Activated CD4-positive, alpha-beta T cell treated with anti-CD3 and anti-CD28 coated beads, Interleukin-2, amount 50 U/mL, for 48 hours (primary cell): ENCODE measurements at regions not wholly inside any gene's neighbourhood (a gene's known extent, or its start where the extent isn't known, plus 50 kb on each side); places are given as distances from the start of the nearest gene placed in this dataset.
"Not testable (repeated sequence)": the region's sequence is repeated elsewhere in the genome, so short reads cannot be mapped to it uniquely, and the experiment has no call there.

Experiments used
- DNase-seq, 2 experiments: peaks; one replicate each; pipeline ENCODE4 v3.0.0-alpha.2; 2020

GRCh38 chr2:18065249-18065648 lies 186.8 kb downstream of the KCNS3 start:
- DNase-seq: no peak

GRCh38 chr2:18063826-18064470 lies 185.5 kb downstream of the KCNS3 start:
- no peak for DNase-seq

- DNase-seq: no peak
Measured at GRCh38 chr2:18062892-18063291, 184.4 kb downstream of the KCNS3 start.

GRCh38 chr2:18061717-18062116 lies 183.2 kb downstream of the KCNS3 start:
- DNase-seq: no peak

GRCh38 chr2:18057657-18058056 lies 179.2 kb downstream of the KCNS3 start:
- no peak for DNase-seq

- DNase-seq: no peak
Measured at GRCh38 chr2:18055290-18055689, 176.8 kb downstream of the KCNS3 start.

- no peak for DNase-seq
Measured at GRCh38 chr2:18050001-18050400, 171.5 kb downstream of the KCNS3 start.

GRCh38 chr2:18049325-18049724 lies 170.9 kb downstream of the KCNS3 start:
- DNase-seq: no peak

- DNase-seq: no peak
Measured at GRCh38 chr2:18047896-18048657, 169.6 kb downstream of the KCNS3 start.

GRCh38 chr2:18047213-18047611 lies 168.7 kb downstream of the KCNS3 start:
- no peak for DNase-seq

GRCh38 chr2:18046558-18047212 lies 168.2 kb downstream of the KCNS3 start:
- DNase-seq: no peak

GRCh38 chr2:18046017-18046416 lies 167.6 kb downstream of the KCNS3 start:
- DNase-seq: no peak

- DNase-seq: no peak
Measured at GRCh38 chr2:18045230-18045629, 166.8 kb downstream of the KCNS3 start.

GRCh38 chr2:18017381-18017780 lies 138.9 kb downstream of the KCNS3 start:
- not testable (repeated sequence) for DNase-seq

- DNase-seq: no peak
Measured at GRCh38 chr2:18009891-18010290, 131.4 kb downstream of the KCNS3 start.

- DNase-seq: no peak
Measured at GRCh38 chr2:18005411-18005810, 126.9 kb downstream of the KCNS3 start.

GRCh38 chr2:18001671-18002070 lies 123.2 kb downstream of the KCNS3 start:
- no peak for DNase-seq

GRCh38 chr2:17996978-17997377 lies 118.5 kb downstream of the KCNS3 start:
- no peak for DNase-seq

GRCh38 chr2:17995593-17995992 lies 117.1 kb downstream of the KCNS3 start:
- no peak for DNase-seq
